Skin of body (tissue), 1 donor: ENCODE measurements at regions not wholly inside any gene's neighbourhood (a gene's known extent, or its start where the extent isn't known, plus 50 kb on each side); places are given as distances from the start of the nearest gene placed in this dataset.
"Not testable (repeated sequence)": the region's sequence is repeated elsewhere in the genome, so short reads cannot be mapped to it uniquely, and the experiment has no call there.

ENCODE experiments used
- DNase-seq: peaks from one replicate; lab custom pipeline; 2025; lab: John Stamatoyannopoulos, UW

GRCh38 chr5:87786471-87786870 lies 373.7 kb upstream of the CCNH start:
- DNase-seq = no peak

- no peak for DNase-seq
These were observed 373.0 kb upstream of the CCNH start for GRCh38 chr5:87785554-87786335.

- DNase-seq = no peak
These were observed 372.3 kb upstream of the CCNH start for GRCh38 chr5:87784879-87785495.

DNA sequence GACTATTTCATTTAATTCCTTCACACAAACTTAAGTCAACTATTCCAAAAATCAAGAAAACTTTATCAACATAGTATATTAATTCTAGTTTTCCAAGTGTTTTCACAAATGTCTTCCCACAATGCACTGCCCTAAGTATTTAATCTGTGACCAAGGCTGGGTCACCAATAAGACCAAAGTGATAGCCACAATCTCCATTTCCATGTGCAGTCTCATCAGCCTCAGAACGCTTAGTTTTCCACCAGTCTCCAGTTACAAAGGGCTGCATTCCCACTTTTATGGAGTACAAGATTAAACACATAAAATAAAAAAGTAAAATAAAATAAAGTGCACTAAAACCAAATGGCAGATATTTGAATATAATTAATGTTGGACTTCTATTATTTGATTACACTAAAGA lies 371.6 kb upstream of the CCNH start:
- DNase-seq = no peak

DNA sequence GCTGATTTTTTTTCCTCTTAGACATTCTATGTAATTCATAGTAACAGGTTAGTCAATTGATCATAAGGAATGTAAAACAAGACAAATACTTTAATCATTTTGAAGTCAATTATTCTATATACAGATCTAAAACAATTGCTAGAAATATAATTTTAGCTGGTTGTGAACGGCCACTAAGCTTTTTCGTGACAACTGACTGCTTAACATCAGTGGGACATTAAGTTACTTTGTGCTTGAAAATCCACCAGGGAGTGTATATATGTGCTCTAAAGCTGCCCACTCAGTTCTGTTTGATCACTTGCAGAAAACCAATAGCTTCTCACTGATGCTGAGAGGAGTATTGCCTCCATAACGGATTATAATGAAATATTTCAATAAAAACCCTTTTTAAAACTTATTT lies 370.2 kb upstream of the CCNH start:
- no peak for DNase-seq

GRCh38 chr5:87781976-87782375 lies 369.2 kb upstream of the CCNH start:
- no peak for DNase-seq

- DNase-seq = peak; percentile 83
These were observed 368.4 kb upstream of the CCNH start for GRCh38 chr5:87780831-87781760.

- no peak for DNase-seq
These were observed 366.1 kb upstream of the CCNH start for GRCh38 chr5:87778876-87779275.

GRCh38 chr5:87777877-87778276 lies 365.1 kb upstream of the CCNH start:
- DNase-seq = no peak

GRCh38 chr5:87776785-87777184 lies 364.1 kb upstream of the CCNH start:
- no peak for DNase-seq

- DNase-seq = not testable (repeated sequence)
These were observed 363.6 kb upstream of the CCNH start for GRCh38 chr5:87776302-87776701.

DNA sequence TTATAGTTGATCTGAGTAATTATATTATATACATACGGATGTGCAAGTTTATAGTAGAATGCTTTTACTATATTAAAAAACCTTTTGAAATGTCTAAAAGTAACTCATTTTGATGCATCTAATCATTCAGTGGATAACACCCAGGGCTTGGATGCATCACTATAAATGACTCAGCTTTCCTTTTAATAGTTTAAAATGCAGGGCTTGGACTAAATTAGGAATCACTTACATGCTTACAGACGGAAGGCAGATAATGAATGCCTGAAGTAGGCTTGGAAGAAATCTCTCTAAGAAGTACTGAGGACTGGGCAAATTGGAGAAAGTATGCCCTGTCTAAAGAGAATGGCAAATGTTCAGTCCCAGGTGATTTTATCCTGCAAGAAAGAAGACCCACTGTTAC lies 362.5 kb upstream of the CCNH start:
- no peak for DNase-seq

- no peak for DNase-seq
These were observed 362.1 kb upstream of the CCNH start for GRCh38 chr5:87774804-87775203.

GRCh38 chr5:87770601-87771121 lies 357.9 kb upstream of the CCNH start:
- DNase-seq = no peak

DNA sequence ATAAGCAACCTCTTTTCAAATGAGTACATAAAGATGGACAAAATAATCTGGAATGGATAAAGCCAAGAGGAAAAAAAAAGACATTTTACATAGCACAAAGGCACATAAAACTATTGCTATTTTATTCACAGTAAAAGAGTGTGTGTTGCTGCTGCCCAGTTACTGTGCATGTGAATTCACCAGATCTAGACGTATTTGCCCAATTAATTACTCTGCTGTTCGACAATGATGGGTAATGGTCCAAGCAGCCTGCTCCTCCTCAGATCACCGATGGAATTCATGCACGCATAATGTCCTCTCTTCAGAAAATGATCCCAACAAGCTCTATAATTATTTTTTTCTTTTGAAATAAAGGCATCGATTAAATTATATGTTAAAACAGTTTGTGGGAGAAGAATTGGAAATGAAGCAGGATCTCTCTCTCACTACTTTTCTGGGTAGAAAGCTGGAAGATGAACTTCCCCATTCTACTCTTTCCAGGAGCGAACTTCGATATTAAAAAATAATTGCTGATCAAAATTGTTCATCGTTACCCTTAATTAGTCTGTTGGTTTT lies 357.4 kb upstream of the CCNH start:
- DNase-seq = no peak

DNA sequence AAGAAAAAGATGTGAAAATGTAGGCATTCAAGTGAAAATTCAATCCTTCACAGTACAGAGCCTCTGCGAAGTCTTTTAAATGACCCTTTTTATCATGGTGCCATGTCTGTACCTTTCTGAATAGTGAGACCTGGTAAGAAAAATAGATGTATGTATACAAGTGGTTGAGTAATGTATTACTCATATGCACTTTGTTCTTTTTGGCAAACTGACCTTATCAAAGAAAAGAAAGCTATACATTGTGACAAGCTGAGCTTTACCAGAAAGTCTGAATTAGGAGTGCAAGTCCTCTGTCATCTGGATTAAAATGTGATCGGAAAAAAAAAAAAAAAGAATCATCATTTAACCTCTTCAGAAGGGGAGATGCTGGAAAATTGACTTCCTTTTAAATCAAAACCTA lies 356.4 kb upstream of the CCNH start:
- no peak for DNase-seq

DNA sequence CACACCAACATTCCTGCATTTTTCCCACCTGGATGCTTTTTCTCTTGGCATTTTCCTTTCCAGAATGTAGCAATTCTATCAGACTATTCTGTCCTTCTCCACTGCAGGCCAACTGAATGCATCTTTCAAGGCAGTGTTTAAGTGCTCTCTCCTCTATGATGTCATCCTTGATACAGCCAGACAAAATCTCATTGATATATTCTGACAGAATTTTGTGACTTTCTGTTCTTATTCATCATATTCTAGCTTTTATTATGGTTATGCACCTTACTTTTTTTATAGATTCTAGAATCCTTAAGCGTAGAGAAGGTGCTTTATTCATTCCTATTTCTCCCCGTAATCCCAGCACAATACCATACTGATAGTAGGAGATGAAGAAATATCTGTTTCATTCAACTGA lies 355.5 kb upstream of the CCNH start:
- DNase-seq = no peak

DNA sequence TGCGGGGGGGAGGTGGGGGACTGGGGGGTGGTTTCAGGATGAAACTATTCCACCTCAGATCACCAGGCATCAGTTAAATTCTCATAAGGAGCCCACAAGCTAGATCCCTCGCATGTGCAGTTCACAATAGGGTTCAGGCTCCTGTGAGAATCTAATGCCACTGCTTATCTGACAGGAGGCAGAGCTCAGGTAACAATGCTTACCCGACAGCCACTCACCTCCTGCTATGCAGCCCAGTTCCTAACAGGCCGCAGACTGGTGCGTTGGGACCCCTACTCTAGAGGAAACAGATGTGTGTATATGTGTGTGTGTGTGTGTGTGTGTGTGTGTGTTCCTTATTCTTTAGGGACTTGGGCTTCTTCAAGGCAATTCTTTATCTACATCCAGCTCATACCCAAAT lies 352.3 kb upstream of the CCNH start:
- no peak for DNase-seq

DNA sequence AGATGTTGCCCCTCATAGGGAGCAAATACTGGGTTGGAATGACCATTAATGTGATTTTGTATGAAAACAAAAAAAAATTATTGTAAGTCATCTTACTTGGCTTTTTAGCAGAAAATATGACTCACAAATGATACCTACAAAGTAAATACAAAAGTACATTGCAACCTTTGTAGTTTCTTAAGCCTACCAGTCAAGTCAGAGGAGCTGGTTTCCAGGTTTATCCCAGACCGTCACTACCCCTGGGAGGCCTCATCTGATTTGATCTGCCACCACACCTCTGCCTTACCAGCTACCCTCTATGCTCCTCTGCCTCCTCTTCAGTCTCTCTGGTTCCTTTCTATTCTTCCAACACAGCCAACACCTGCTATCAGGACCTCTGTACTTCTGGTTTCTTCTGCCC lies 349.9 kb upstream of the CCNH start:
- DNase-seq = no peak

DNA sequence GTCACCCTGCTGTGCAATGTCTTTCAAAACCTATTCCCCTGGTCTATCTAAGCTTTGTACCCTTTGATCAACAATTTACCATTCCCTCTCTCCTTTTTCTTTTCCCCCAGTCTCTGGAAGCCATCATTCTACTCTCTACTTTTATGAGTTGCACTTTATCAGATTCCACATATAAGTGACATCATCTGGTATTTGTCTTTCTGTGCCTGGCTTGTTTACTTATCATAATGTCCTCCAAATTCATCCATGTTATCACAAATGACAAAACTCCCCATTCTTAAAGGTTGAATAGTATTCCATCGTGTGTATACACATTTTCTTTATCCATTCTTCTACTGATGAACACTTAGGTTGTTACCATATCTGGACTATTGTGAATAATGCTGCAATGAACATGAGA lies 344.2 kb upstream of the CCNH start:
- no peak for DNase-seq

- DNase-seq = no peak
These were observed 342.6 kb upstream of the CCNH start for GRCh38 chr5:87755360-87755759.
